DOHH2 (cell line): ENCODE measurements at regions not wholly inside any gene's neighbourhood (a gene's known extent, or its start where the extent isn't known, plus 50 kb on each side); places are given as distances from the start of the nearest gene placed in this dataset.

ENCODE experiments used
- H3F3A ChIP-seq: fragments of 200-600 bp; sonication (generic), shearing (Covaris generic); 2 replicates; pipeline ENCODE4 v1.6.0; 2016; ENCODE audit warnings: antibody characterized with exemption, mild to moderate bottlenecking; ENCODE audit not compliant: control insufficient read depth, insufficient read depth
- H3K27ac ChIP-seq: fragments of 200-600 bp; sonication (generic); 2 replicates; pipeline ENCODE4 v1.5.1; 2014; ENCODE audit warnings: low read depth, mild to moderate bottlenecking, low read length, moderate library complexity
- H3K27me3 ChIP-seq: fragments of 200-600 bp; sonication (generic); 2 replicates; pipeline ENCODE4 v1.6.1; 2014; ENCODE audit warnings: mild to moderate bottlenecking, low read length, mixed read lengths; ENCODE audit not compliant: control insufficient read depth
- H3K36me3 ChIP-seq: fragments of 200-600 bp; sonication (generic); 2 replicates; pipeline ENCODE4 v1.6.1; 2014; ENCODE audit warnings: mild to moderate bottlenecking, low read length, moderate library complexity, mixed read lengths; ENCODE audit not compliant: control insufficient read depth
- H3K4me1 ChIP-seq: fragments of 200-600 bp; sonication (generic); 2 replicates; pipeline ENCODE4 v1.6.1; 2014; ENCODE audit warnings: mild to moderate bottlenecking, low read length, mixed read lengths; ENCODE audit not compliant: control insufficient read depth
- H3K4me2 ChIP-seq: fragments of 200-600 bp; sonication (generic); 2 replicates; pipeline ENCODE4 v1.6.0; 2014; ENCODE audit warnings: mild to moderate bottlenecking, low read length, moderate library complexity
- H3K4me3 ChIP-seq: fragments of 200-600 bp; sonication (generic); 2 replicates; pipeline ENCODE4 v1.5.1; 2014; ENCODE audit warnings: mild to moderate bottlenecking, low read length, mixed read lengths
- H3K79me2 ChIP-seq: fragments of 200-600 bp; sonication (generic); 2 replicates; pipeline ENCODE4 v1.6.1; 2014; ENCODE audit warnings: mild to moderate bottlenecking, low read length, mixed read lengths; ENCODE audit not compliant: control insufficient read depth
- H3K9me2 ChIP-seq: fragments of 200-600 bp; sonication (generic); replicated peaks from 2 replicates; pipeline ENCODE4 v1.6.1; 2014; ENCODE audit warnings: mild to moderate bottlenecking, low read length, mixed read lengths; ENCODE audit not compliant: control insufficient read depth
- H3K9me3 ChIP-seq: fragments of 200-600 bp; sonication (generic); 2 replicates; pipeline ENCODE4 v1.6.1; 2014; ENCODE audit warnings: antibody characterized with exemption, low read length, mixed read lengths; ENCODE audit not compliant: control insufficient read depth, insufficient read depth
- H4K20me1 ChIP-seq: fragments of 200-600 bp; sonication (generic); 2 replicates; pipeline ENCODE4 v1.6.0; 2014; ENCODE audit warnings: low read depth, mild to moderate bottlenecking, antibody characterized with exemption, low read length, moderate library complexity; ENCODE audit not compliant: control insufficient read depth, insufficient read depth
- CTCF ChIP-seq: fragments of 200-600 bp; sonication (generic); IDR thresholded peaks from one replicate; pipeline ENCODE4 v1.5.1; 2014; ENCODE audit warnings: antibody characterized with exemption, mild to moderate bottlenecking, low read depth, low read length; ENCODE audit not compliant: poor library complexity, severe bottlenecking
- EZH2phosphoT487 ChIP-seq: fragments of 200-600 bp; sonication (generic); IDR thresholded peaks from 2 replicates; pipeline ENCODE4 v1.6.1; 2017; ENCODE audit warnings: borderline replicate concordance, mild to moderate bottlenecking, antibody characterized with exemption, low read length, moderate library complexity, mixed read lengths

GRCh38 chr4:104870495-104871233, 276.0 kb upstream of the TET2 start:
- H3K4me2 ChIP-seq: no peak overlapping the region

GRCh38 chr4:104878936-104879335, 267.7 kb upstream of the TET2 start:
- H3K4me2 ChIP-seq: no peak overlapping the region
- H3K9me3 ChIP-seq: no peaks in the 10 kb centered on the region
- H3K27ac ChIP-seq: no peak overlapping the region
- no peaks in the 10 kb centered on the region for H3K9me2 ChIP-seq
- TF ChIP-seq EZH2phosphoT487: no peak
- TF ChIP-seq CTCF: no peak
- H3K4me3 ChIP-seq: no peak overlapping the region
- no peaks in the 10 kb centered on the region for H3K4me1 ChIP-seq
- H3K36me3 ChIP-seq: no peaks in the 10 kb centered on the region
- no peaks in the 10 kb centered on the region for H3F3A ChIP-seq
- H3K79me2 ChIP-seq: no peaks in the 10 kb centered on the region
- 0 out of 2 replicates have a peak, but pooled peaks cover 2% of the 10 kb centered on the region for H3K27me3 ChIP-seq
- no peaks in the 10 kb centered on the region for H4K20me1 ChIP-seq

More at GRCh38 chr4:104870495-104871233, 276.0 kb upstream of the TET2 start:
- Histone ChIP-seq H3K4me1 (peaks cover 4% of the 10 kb centered on the region; the same call in 1 of the 2 replicates), H3K9me3 (no peaks in the 10 kb centered on the region), H3K9me2 (no peaks in the 10 kb centered on the region), H3K27ac (no peak overlapping the region), H3K36me3 (no peaks in the 10 kb centered on the region), H3K79me2 (no peaks in the 10 kb centered on the region), H3F3A (no peaks in the 10 kb centered on the region), H3K27me3 (no peaks in the 10 kb centered on the region), H3K4me3 (no peak overlapping the region), H4K20me1 (no peaks in the 10 kb centered on the region)
- TF ChIP-seq EZH2phosphoT487: no peak
- no peak for TF ChIP-seq CTCF

- no peak overlapping the region for H3K4me2 ChIP-seq
Observed at GRCh38 chr4:104879367-104879766, 267.3 kb upstream of the TET2 start.

More at GRCh38 chr4:104879367-104879766, 267.3 kb upstream of the TET2 start:
- Histone ChIP-seq H3K9me2 (no peaks in the 10 kb centered on the region), H3F3A (no peaks in the 10 kb centered on the region), H3K27me3 (0 out of 2 replicates have a peak, but pooled peaks cover 2% of the 10 kb centered on the region), H3K9me3 (no peaks in the 10 kb centered on the region), H3K79me2 (no peaks in the 10 kb centered on the region), H4K20me1 (no peaks in the 10 kb centered on the region), H3K4me3 (no peak overlapping the region), H3K36me3 (no peaks in the 10 kb centered on the region), H3K27ac (no peak overlapping the region), H3K4me1 (no peaks in the 10 kb centered on the region)
- TF ChIP-seq EZH2phosphoT487 (no peak), CTCF (no peak)
